Kidney (tissue), 13 donors: ENCODE measurements at regions not wholly inside any gene's neighbourhood (a gene's known extent, or its start where the extent isn't known, plus 50 kb on each side); places are given as distances from the start of the nearest gene placed in this dataset.

ENCODE experiments used
- DNase-seq, 5 donors: peaks; one replicate each; pipeline ENCODE4 v3.0.0-alpha.2; 2013 to 2020
- FAIRE-seq: peaks from 2 replicates; lab custom pipeline; 2012; peaks lifted over from hg19 to GRCh38; lab: Jason Lieb, UNC
- H3K27ac ChIP-seq, 2 donors: one replicate each; pipeline ENCODE4 v1.7.0; 2013; ENCODE audit warnings: low read depth in 2 of 2, low read length in 2 of 2, inconsistent platforms in 1 of 2
- H3K27me3 ChIP-seq: one replicate; pipeline ENCODE4 v1.7.1; 2013; ENCODE audit warnings: low read length, inconsistent platforms; ENCODE audit not compliant: control insufficient read depth, insufficient read depth
- H3K36me3 ChIP-seq, 3 donors: one replicate each; pipeline versions ENCODE4 v1.7.0 to v1.7.1; 2013; ENCODE audit warnings: low read length in 3 of 3, control low read depth in 1 of 3, inconsistent platforms in 1 of 3; ENCODE audit not compliant: insufficient read depth in 3 of 3, control insufficient read depth in 2 of 3
- H3K4me1 ChIP-seq, 3 donors: one replicate each; pipeline versions ENCODE4 v1.7.0 to v1.7.1; 2013; ENCODE audit warnings: low read length in 3 of 3, inconsistent platforms in 1 of 3, low read depth in 1 of 3; ENCODE audit not compliant: control insufficient read depth in 2 of 3, insufficient read depth in 2 of 3
- H3K4me3 ChIP-seq, 3 donors: one replicate each; pipeline versions ENCODE4 v1.7.0 to v1.8.1; 2013; ENCODE audit warnings: low read length in 3 of 3, control low read depth in 1 of 3, inconsistent platforms in 1 of 3
- H3K9ac ChIP-seq, 3 donors: one replicate each; pipeline versions ENCODE4 v1.7.0 to v1.7.1; 2013; ENCODE audit warnings: low read length in 3 of 3, control low read depth in 1 of 3, inconsistent platforms in 1 of 3
- H3K9me3 ChIP-seq, 3 donors: one replicate each; pipeline versions ENCODE4 v1.7.0 to v1.7.1; 2013; ENCODE audit warnings: low read length in 3 of 3, control low read depth in 1 of 3, inconsistent platforms in 1 of 3; ENCODE audit not compliant: control insufficient read depth in 2 of 3, insufficient read depth in 1 of 3
- intact Hi-C: fragments of 100-400 bp; cut with DNase I; formaldehyde crosslinking; loops from one replicate; pipeline ENCODE4 v1.11.1; 2022
- TF ChIP-seq, protein P1 (sequence below): IDR thresholded peaks from 3 replicates; pipeline ENCODE4 v1.5.1; 2012; ENCODE audit warnings: mild to moderate bottlenecking, moderate library complexity, borderline replicate concordance; ENCODE audit not compliant: insufficient read depth; ENCODE audit errors: extremely low read depth
- donor health status: control.
- donor health status: control.
- donor health status: control.
- donor health status: control.
- donor health status: control.
- donor health status: DM: yes; HTN: yes; CAD: no.
- donor health status: Normal renal cell carcinoma (clear cell type).

DNA sequence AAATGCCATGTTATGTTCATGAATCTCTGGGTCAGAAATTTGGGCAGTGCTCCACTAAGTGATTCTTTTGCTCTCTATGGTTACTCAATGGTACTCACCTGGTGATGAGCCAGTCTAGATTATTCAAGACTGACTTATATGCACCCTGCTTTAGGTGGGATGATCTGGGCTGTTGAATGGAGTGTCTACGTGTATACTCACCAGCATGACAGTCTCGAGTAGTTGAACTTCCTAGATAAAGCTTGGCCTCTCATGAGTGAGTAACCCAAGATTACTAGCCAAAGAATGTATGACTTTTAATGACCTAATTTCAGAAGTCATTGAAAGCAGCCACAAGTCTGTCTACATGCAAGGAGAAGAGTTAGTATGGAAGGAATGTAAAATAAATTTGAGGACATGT lies 77.5 kb upstream of the CADM2 start:
- Histone ChIP-seq H3K9ac (no peak overlapping the region), H3K27me3 (no peaks in the 10 kb centered on the region), H3K36me3 (no peaks in the 10 kb centered on the region), H3K9me3 (no peaks in the 10 kb centered on the region), H3K4me3 (no peak overlapping the region), H3K27ac (no peak overlapping the region), H3K4me1 (no peaks in the 10 kb centered on the region)
- intact Hi-C loops = no loop called here
- FAIRE-seq (no peak), DNase-seq (no peak)
- TF ChIP-seq, protein P1, sequence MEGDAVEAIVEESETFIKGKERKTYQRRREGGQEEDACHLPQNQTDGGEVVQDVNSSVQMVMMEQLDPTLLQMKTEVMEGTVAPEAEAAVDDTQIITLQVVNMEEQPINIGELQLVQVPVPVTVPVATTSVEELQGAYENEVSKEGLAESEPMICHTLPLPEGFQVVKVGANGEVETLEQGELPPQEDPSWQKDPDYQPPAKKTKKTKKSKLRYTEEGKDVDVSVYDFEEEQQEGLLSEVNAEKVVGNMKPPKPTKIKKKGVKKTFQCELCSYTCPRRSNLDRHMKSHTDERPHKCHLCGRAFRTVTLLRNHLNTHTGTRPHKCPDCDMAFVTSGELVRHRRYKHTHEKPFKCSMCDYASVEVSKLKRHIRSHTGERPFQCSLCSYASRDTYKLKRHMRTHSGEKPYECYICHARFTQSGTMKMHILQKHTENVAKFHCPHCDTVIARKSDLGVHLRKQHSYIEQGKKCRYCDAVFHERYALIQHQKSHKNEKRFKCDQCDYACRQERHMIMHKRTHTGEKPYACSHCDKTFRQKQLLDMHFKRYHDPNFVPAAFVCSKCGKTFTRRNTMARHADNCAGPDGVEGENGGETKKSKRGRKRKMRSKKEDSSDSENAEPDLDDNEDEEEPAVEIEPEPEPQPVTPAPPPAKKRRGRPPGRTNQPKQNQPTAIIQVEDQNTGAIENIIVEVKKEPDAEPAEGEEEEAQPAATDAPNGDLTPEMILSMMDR = no peak

DNA sequence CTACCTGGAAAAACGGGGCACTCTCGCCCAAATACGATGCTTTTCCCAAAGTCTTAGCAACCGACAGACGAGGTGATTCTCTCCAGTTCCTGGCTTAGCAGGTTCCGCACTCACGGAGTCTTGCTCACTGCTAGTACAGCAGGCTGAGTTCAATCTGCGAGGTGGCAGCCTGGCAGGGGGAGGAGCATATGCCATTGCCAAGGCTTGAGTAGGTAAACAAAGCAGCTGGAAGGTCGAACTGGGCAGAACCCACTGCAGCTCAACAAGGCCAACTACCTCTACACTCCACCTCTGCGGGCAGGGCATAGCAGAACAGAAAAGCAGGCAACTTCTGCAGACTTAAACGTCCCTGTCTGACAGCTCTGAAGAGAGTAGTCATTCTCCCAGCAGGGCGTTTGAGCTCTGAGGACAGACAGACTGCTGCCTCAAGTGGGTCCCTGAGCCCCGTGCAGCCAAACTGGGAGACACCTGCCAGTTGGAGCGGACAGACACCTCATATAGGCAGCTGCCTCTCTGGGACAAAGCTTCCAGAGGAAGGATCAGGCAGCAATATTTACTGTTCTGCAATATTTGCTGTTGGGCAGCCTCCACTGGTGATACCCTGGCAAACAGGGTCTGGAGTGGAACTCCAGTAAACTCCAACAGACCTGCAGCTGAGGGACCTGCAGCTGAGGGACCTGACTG lies 73.4 kb upstream of the CADM2 start:
- Histone ChIP-seq H3K9ac (no peak overlapping the region), H3K4me1 (no peaks in the 10 kb centered on the region), H3K4me3 (no peak overlapping the region), H3K36me3 (no peaks in the 10 kb centered on the region), H3K9me3 (no peaks in the 10 kb centered on the region), H3K27me3 (no peaks in the 10 kb centered on the region), H3K27ac (no peak overlapping the region)
- TF ChIP-seq, protein P1 = no peak
- intact Hi-C loops = no loop called here
- DNase-seq = no peak
- no peak for FAIRE-seq

DNA sequence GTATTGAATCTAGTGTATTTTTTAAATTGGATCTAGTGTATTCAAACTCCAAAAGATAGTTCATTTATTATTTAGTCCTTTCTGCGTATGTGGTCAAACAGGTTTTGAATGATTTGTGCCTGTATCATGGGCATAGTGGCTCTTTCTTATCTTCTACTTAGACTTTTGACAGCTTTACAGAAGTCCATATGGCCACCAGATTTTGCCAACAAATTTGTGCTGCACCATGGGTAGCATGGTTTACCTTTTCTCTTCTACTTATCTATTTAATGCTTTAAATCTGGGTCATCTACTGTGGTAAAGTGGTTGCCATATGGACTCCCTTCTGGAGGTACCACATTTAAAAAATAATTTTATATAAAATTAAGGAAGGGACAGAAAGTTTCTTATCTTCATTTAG lies 66.9 kb upstream of the CADM2 start:
- no peak overlapping the region for H3K4me3 ChIP-seq
- no peak overlapping the region for H3K9ac ChIP-seq
- intact Hi-C loops = no loop called here
- DNase-seq (no peak), FAIRE-seq (no peak)
- no peak overlapping the region for H3K27ac ChIP-seq
- TF ChIP-seq, protein P1 = no peak
- H3K4me1 ChIP-seq = no peaks in the 10 kb centered on the region
- H3K36me3 ChIP-seq = no peaks in the 10 kb centered on the region
- no peaks in the 10 kb centered on the region for H3K9me3 ChIP-seq
- no peaks in the 10 kb centered on the region for H3K27me3 ChIP-seq

DNA sequence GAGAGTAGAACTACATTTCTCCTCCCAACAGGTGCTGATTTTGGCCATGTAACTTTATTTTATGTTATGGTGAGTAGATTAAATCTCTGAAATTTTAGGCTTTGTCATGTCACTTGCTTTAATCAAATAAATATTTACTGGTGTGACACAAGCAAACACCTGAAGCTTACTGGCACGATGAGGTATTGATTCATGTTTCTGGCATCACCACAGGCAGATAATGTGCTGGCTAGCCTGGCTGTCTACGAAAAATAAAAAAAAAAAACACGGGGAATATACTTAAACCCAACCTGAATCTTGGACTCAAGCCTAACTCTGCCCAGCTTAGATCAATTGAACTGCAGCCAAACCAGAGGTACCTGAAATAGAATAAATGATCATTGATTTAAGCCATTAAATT lies 65.6 kb upstream of the CADM2 start:
- Histone ChIP-seq H3K36me3 (no peaks in the 10 kb centered on the region), H3K9me3 (peaks cover 0 to 2% (median 0%) of the 10 kb centered on the region in 3 donors), H3K4me1 (no peaks in the 10 kb centered on the region), H3K27me3 (no peaks in the 10 kb centered on the region), H3K27ac (no peak overlapping the region), H3K4me3 (no peak overlapping the region), H3K9ac (no peak overlapping the region)
- FAIRE-seq (no peak), DNase-seq (no peak)
- TF ChIP-seq, protein P1 = no peak
- intact Hi-C loops = no loop called here
